Body of pancreas (tissue), 4 donors: ENCODE measurements at regions not wholly inside any gene's neighbourhood (a gene's known extent, or its start where the extent isn't known, plus 50 kb on each side); places are given as distances from the start of the nearest gene placed in this dataset.

Experiments
- ATAC-seq: fragments of 150-250 bp; one replicate; pipeline ENCODE4 v1.9.1; 2016
- DNase-seq, 4 donors: peaks; one replicate each; pipeline ENCODE4 v3.0.0-alpha.2; 2019
- H3K27ac ChIP-seq, 4 donors: fragments of 200-600 bp; sonication (generic); 1 replicate in 3 of 4; 2 replicates in 1 of 4; pipeline versions ENCODE4 v1.5.1 to v1.6.1; 2016 to 2019; ENCODE audit warnings: mild to moderate bottlenecking in 1 of 4, mixed read lengths in 1 of 4, moderate library complexity in 1 of 4
- H3K27me3 ChIP-seq, 2 donors: fragments of 200-600 bp; sonication (generic); one replicate each; pipeline ENCODE4 v1.6.0; 2016; ENCODE audit warnings: mild to moderate bottlenecking in 1 of 2
- H3K36me3 ChIP-seq, 2 donors: fragments of 200-600 bp; sonication (generic); replicated peaks in 1 of 2; 2 replicates each; pipeline ENCODE4 v1.5.1; 2016; ENCODE audit warnings: low read depth in 2 of 2; ENCODE audit not compliant: insufficient read depth in 1 of 2
- H3K4me1 ChIP-seq: fragments of 200-600 bp; sonication (generic); one replicate; pipeline ENCODE4 v1.6.0; 2016
- H3K4me3 ChIP-seq, 2 donors: fragments of 200-600 bp; sonication (generic); 1 replicate in 1 of 2; 2 replicates in 1 of 2; pipeline ENCODE4 v1.5.1; 2016 to 2019
- H3K9me3 ChIP-seq, 3 donors: fragments of 200-600 bp; sonication (generic); 1 replicate in 2 of 3; 2 replicates in 1 of 3; pipeline ENCODE4 v1.5.1; 2016
- POLR2A ChIP-seq, 3 donors: fragments of 450-650 bp; IDR thresholded peaks; one replicate each; pipeline ENCODE4 v1.6.1; 2016; ENCODE audit warnings: antibody characterized with exemption in 3 of 3, mild to moderate bottlenecking in 2 of 3
- WGBS, 2 donors: methylation state at CpG; one replicate each; pipeline ENCODE4 v1.1.5; 2017; 5-methylcytosine and 5-hydroxymethylcytosine counted together
- intact Hi-C: fragments of 100-400 bp; cut with DNase I; formaldehyde crosslinking; loops from one replicate; pipeline ENCODE4 v1.15.1; 2023
- TF ChIP-seq, protein P1 (sequence below), 7 experiments: fragments of 450-650 bp in 4 of 7; fragments of 200-600 bp in 3 of 7; sonication (generic) in 3 of 7; IDR thresholded peaks; one replicate each; pipeline ENCODE4 v1.5.1; 2016 to 2019; ENCODE audit warnings: antibody characterized with exemption in 7 of 7

DNA sequence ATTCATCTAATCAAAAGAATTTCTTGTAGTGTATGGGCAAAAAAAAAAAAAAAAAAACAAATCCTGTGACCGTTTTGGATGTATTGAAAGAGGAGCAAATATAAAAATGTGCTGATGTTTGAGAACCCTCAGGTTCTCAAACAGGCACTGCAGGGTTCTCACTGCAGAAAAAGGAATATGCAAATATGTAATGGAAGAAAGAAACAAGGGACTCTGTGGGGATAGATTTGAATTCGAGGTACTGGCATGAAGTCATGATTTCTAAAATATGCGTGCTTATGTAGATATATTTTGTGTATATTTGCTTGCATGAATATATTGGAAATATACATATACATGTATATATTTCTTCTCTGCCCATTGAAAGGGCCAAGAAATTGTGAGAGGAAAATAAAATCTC, 365.0 kb upstream of the RUNX1 start:
- DNase-seq: no peak
- no peak overlapping the region for H3K27ac ChIP-seq
- ATAC-seq: no peak
- intact Hi-C loops: no loop called here
- no peak for TF ChIP-seq POLR2A (IDR thresholded peaks at IDR 0.05)
- TF ChIP-seq, protein P1, sequence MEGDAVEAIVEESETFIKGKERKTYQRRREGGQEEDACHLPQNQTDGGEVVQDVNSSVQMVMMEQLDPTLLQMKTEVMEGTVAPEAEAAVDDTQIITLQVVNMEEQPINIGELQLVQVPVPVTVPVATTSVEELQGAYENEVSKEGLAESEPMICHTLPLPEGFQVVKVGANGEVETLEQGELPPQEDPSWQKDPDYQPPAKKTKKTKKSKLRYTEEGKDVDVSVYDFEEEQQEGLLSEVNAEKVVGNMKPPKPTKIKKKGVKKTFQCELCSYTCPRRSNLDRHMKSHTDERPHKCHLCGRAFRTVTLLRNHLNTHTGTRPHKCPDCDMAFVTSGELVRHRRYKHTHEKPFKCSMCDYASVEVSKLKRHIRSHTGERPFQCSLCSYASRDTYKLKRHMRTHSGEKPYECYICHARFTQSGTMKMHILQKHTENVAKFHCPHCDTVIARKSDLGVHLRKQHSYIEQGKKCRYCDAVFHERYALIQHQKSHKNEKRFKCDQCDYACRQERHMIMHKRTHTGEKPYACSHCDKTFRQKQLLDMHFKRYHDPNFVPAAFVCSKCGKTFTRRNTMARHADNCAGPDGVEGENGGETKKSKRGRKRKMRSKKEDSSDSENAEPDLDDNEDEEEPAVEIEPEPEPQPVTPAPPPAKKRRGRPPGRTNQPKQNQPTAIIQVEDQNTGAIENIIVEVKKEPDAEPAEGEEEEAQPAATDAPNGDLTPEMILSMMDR (IDR thresholded peaks at IDR 0.05): no peak
- H3K4me1 ChIP-seq: no peaks in the 10 kb centered on the region
- no peaks in the 10 kb centered on the region for H3K36me3 ChIP-seq
- H3K9me3 ChIP-seq: no peaks in the 10 kb centered on the region
- WGBS, 2 donors: 68 to 69% methylated on average over 3 of the region's 3 CpGs
- H3K4me3 ChIP-seq: no peak overlapping the region
- H3K27me3 ChIP-seq: no peaks in the 10 kb centered on the region

DNA sequence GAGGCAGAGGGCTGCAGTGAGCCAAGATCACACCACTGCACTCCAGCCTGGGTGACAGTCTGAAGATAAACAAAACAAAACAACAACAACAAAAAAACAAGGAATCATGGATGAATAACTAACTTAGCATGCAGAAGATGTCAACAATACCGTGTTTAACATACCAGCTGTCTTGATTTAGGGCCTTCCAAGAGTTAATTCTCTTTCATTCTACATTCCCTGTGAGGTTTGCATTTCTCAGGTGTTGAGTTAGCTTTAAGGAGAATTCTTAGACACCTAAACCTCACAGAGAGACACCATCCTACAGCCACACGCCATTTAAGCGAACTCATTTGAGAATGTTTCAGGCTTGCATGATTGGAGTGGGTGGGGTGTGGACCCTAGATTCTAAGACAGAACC, 363.1 kb upstream of the RUNX1 start:
- no peaks in the 10 kb centered on the region for H3K9me3 ChIP-seq
- no peak for DNase-seq
- no peak for ATAC-seq
- H3K27me3 ChIP-seq: no peaks in the 10 kb centered on the region
- intact Hi-C loops: no loop called here
- no peaks in the 10 kb centered on the region for H3K36me3 ChIP-seq
- TF ChIP-seq, protein P1 (IDR thresholded peaks at IDR 0.05): no peak
- TF ChIP-seq POLR2A (IDR thresholded peaks at IDR 0.05): no peak
- no peak overlapping the region for H3K27ac ChIP-seq
- WGBS, 2 donors: 92 to 94% methylated on average over 3 of the region's 3 CpGs
- H3K4me1 ChIP-seq: no peaks in the 10 kb centered on the region
- H3K4me3 ChIP-seq: no peak overlapping the region

DNA sequence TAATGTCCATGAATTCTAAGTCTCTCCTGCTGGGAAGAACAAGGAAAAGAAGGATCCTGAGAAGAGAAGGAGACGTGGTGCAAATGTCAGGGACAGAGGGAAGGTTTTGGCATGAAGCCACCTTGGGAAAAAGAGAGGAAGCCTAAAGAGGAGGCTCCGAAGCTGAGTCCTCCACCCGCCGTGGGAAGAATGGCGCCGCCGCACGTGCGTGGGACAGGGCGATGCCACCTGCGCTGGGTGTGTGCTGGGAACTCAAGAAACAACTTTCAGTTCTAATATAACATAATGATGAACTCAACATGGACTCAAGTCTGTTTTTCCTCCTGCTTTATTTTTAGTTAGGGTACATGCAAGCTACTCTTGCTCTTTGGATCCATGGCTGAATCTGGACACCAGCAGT, 362.3 kb upstream of the RUNX1 start:
- intact Hi-C loops: no loop called here
- 87 to 93% methylated on average over 11 of the region's 11 CpGs for WGBS, 2 donors

GRCh38 chr21:35410656-35411055, 361.6 kb upstream of the RUNX1 start:
- ATAC-seq (no peak), DNase-seq (no peak)
- Histone ChIP-seq H3K27me3 (no peaks in the 10 kb centered on the region), H3K4me3 (no peak overlapping the region), H3K4me1 (no peaks in the 10 kb centered on the region), H3K27ac (no peak overlapping the region), H3K36me3 (no peaks in the 10 kb centered on the region), H3K9me3 (no peaks in the 10 kb centered on the region)
- intact Hi-C loops: no loop called here
- WGBS, 2 donors: 83 to 84% methylated on average over 1 of the region's 1 CpG
- TF ChIP-seq POLR2A (IDR thresholded peaks at IDR 0.05): no peak
- TF ChIP-seq, protein P1 (IDR thresholded peaks at IDR 0.05): no peak

More for the DNA sequence above, 362.3 kb upstream of the RUNX1 start:
- H3K4me1 ChIP-seq: no peaks in the 10 kb centered on the region
- H3K36me3 ChIP-seq: no peaks in the 10 kb centered on the region
- no peak overlapping the region for H3K4me3 ChIP-seq
- TF ChIP-seq POLR2A (IDR thresholded peaks at IDR 0.05): no peak
- TF ChIP-seq, protein P1 (IDR thresholded peaks at IDR 0.05): no peak
- no peaks in the 10 kb centered on the region for H3K27me3 ChIP-seq
- H3K27ac ChIP-seq: no peak overlapping the region
- no peak for DNase-seq
- no peak for ATAC-seq
- H3K9me3 ChIP-seq: no peaks in the 10 kb centered on the region

- ATAC-seq (no peak), DNase-seq (no peak)
- TF ChIP-seq, protein P1 (IDR thresholded peaks at IDR 0.05): no peak
- no peak for TF ChIP-seq POLR2A (IDR thresholded peaks at IDR 0.05)
- Histone ChIP-seq H3K4me1 (no peaks in the 10 kb centered on the region), H3K27me3 (no peaks in the 10 kb centered on the region), H3K4me3 (no peak overlapping the region), H3K36me3 (no peaks in the 10 kb centered on the region), H3K27ac (no peak overlapping the region), H3K9me3 (no peaks in the 10 kb centered on the region)
- intact Hi-C loops: no loop called here
- 50 to 86% methylated on average over 1 of the region's 1 CpG for WGBS, 2 donors
Measured at GRCh38 chr21:35410123-35410522, 361.0 kb upstream of the RUNX1 start.
